Glutamatergic neuron (in vitro differentiated cells): ENCODE measurements at regions not wholly inside any gene's neighbourhood (a gene's known extent, or its start where the extent isn't known, plus 50 kb on each side); places are given as distances from the start of the nearest gene placed in this dataset.

ENCODE experiments used
- DNase-seq: peaks from one replicate; pipeline ENCODE4 v3.0.0; 2022
- H3K27ac Mint-ChIP-seq: one replicate; pipeline ENCODE4 v1.8.0; 2020; ENCODE audit warnings: mild to moderate bottlenecking, mixed read lengths, inconsistent platforms; ENCODE audit not compliant: unreplicated experiment
- H3K27me3 Mint-ChIP-seq: one replicate; pipeline ENCODE4 v1.8.0; 2020; ENCODE audit warnings: mild to moderate bottlenecking, moderate library complexity, mixed read lengths, inconsistent platforms; ENCODE audit not compliant: unreplicated experiment
- H3K36me3 Mint-ChIP-seq: one replicate; pipeline ENCODE4 v1.8.0; 2020; ENCODE audit warnings: mild to moderate bottlenecking, mixed read lengths, inconsistent platforms; ENCODE audit not compliant: unreplicated experiment
- H3K4me1 Mint-ChIP-seq: one replicate; pipeline ENCODE4 v1.8.0; 2020; ENCODE audit warnings: mild to moderate bottlenecking, low read depth, mixed read lengths, inconsistent platforms; ENCODE audit not compliant: unreplicated experiment
- H3K4me3 Mint-ChIP-seq: one replicate; pipeline ENCODE4 v1.8.0; 2020; ENCODE audit warnings: mild to moderate bottlenecking, mixed read lengths, inconsistent platforms; ENCODE audit not compliant: unreplicated experiment
- H3K9me3 Mint-ChIP-seq: one replicate; pipeline ENCODE4 v1.8.0; 2020; ENCODE audit warnings: mild to moderate bottlenecking, moderate library complexity, mixed read lengths, inconsistent platforms; ENCODE audit not compliant: unreplicated experiment
- CTCF ChIP-seq: fragments of 200-600 bp; sonication (generic); IDR thresholded peaks from one replicate; pipeline ENCODE4 v1.5.0; 2021; ENCODE audit not compliant: partially characterized antibody, unreplicated experiment

GRCh38 chrX:40177117-40177430, 79.3 kb upstream of the BCOR start:
- peak overlapping the region; percentile 39 for H3K27ac Mint-ChIP-seq
- H3K4me1 Mint-ChIP-seq: peaks cover 11% of the 10 kb centered on the region
- no peaks in the 10 kb centered on the region for H3K36me3 Mint-ChIP-seq
- H3K27me3 Mint-ChIP-seq: peaks cover 1% of the 10 kb centered on the region
- H3K4me3 Mint-ChIP-seq: peak overlapping the region; percentile 74
- DNase-seq: peak; percentile 31
- H3K9me3 Mint-ChIP-seq: peaks cover 7% of the 10 kb centered on the region
- TF ChIP-seq CTCF: no peak

- Mint-ChIP-seq H3K9me3 (peaks cover 7% of the 10 kb centered on the region), H3K4me1 (peaks cover 11% of the 10 kb centered on the region), H3K27ac (peak overlapping the region; percentile 39), H3K4me3 (peak overlapping the region; percentile 74), H3K36me3 (no peaks in the 10 kb centered on the region), H3K27me3 (peaks cover 1% of the 10 kb centered on the region)
- DNase-seq: peak; percentile 58
- no peak for TF ChIP-seq CTCF
Measured at GRCh38 chrX:40176351-40177116, 78.8 kb upstream of the BCOR start.

- peak overlapping the region; percentile 79 for H3K27ac Mint-ChIP-seq
- no peaks in the 10 kb centered on the region for H3K36me3 Mint-ChIP-seq
- H3K27me3 Mint-ChIP-seq: peaks cover 4% of the 10 kb centered on the region
- peaks cover 11% of the 10 kb centered on the region for H3K4me1 Mint-ChIP-seq
- TF ChIP-seq CTCF: no peak
- peaks cover 7% of the 10 kb centered on the region for H3K9me3 Mint-ChIP-seq
- no peak for DNase-seq
- peak overlapping the region; percentile 83 for H3K4me3 Mint-ChIP-seq
Measured at GRCh38 chrX:40175511-40176350, 78.0 kb upstream of the BCOR start.

- Mint-ChIP-seq H3K4me1 (peaks cover 11% of the 10 kb centered on the region), H3K27me3 (peaks cover 4% of the 10 kb centered on the region), H3K4me3 (peak overlapping the region; percentile 83), H3K36me3 (no peaks in the 10 kb centered on the region), H3K9me3 (peaks cover 10% of the 10 kb centered on the region), H3K27ac (peak overlapping the region; percentile 81)
- DNase-seq: peak; percentile 74
- TF ChIP-seq CTCF: no peak
Measured at GRCh38 chrX:40174854-40175510, 77.2 kb upstream of the BCOR start.
